Islet precursor cell (in vitro differentiated cells): ENCODE measurements at regions not wholly inside any gene's neighbourhood (a gene's known extent, or its start where the extent isn't known, plus 50 kb on each side); places are given as distances from the start of the nearest gene placed in this dataset.
"Not testable (repeated sequence)": the region's sequence is repeated elsewhere in the genome, so short reads cannot be mapped to it uniquely, and the experiment has no call there.

ENCODE experiments used
- DNase-seq: peaks from one replicate; pipeline ENCODE4 v3.0.0-alpha.2; 2018

- DNase-seq = not testable (repeated sequence)
Measured at GRCh38 chr4:74505355-74505978, 60.5 kb downstream of the AREG start.

DNA sequence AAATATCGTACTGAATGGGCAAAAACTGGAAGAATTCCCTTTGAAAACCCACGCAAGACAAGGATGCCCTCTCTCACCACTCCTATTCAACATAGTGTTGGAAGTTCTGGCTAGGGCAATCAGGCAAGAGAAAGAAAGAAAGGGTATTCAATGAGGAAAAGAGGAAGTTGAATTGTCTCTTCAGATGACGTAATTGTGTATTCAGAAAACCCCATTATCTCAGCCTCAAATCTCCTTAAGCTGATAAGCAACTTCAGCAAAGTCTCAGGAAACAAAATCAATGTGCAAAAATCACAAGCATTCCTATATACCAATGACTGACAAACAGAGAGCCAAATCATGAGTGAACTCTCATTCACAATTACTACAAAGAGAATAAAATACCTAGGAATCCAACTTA lies 64.4 kb downstream of the AREG start:
- DNase-seq = not testable (repeated sequence)

GRCh38 chr4:74516303-74516702 lies 71.4 kb downstream of the AREG start:
- no peak for DNase-seq

DNA sequence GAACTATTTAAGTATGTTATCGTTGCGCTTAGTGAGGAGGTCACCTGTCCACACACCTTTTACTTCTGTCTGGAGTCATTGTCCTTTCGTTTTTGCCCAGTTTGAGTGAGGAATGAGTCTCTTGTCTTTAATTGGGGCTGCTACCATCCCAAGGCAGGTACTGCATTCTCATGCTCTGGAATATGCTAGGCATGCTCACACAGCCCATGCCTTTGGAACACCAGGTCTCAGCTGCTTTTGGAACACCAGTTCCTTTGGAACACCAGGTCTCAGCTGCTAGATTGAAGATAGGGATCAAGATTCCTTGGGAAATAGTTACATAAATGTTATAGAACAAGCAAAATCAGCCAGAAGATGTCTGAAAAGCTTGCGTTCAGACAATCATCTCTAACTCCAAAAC lies 73.1 kb downstream of the AREG start:
- DNase-seq = peak; percentile 51

- DNase-seq = no peak
Measured at GRCh38 chr4:74522251-74522991, 77.5 kb downstream of the AREG start.

- DNase-seq = no peak
Measured at GRCh38 chr4:74523096-74523495, 78.2 kb downstream of the AREG start.

- DNase-seq = no peak
Measured at GRCh38 chr4:74524985-74525384, 80.0 kb downstream of the AREG start.

DNA sequence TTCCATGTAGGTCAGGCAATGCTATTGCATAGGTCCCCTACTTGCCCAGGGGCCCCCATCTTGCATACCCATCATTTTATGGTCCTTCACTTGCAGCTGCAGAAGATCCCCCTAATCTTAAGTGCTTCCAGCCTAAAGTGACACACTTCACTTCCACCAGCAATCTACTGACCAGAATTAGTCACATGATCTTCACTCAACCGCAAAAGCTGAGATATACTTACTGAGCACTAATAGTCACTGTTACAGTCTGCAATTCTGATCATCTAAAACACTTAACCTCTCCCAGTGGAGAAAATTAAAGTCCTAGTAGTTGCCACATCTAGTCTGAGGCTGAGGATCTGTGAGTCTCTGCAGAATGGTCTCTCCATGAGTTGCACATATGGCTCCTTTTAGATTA lies 82.1 kb downstream of the AREG start:
- no peak for DNase-seq

DNA sequence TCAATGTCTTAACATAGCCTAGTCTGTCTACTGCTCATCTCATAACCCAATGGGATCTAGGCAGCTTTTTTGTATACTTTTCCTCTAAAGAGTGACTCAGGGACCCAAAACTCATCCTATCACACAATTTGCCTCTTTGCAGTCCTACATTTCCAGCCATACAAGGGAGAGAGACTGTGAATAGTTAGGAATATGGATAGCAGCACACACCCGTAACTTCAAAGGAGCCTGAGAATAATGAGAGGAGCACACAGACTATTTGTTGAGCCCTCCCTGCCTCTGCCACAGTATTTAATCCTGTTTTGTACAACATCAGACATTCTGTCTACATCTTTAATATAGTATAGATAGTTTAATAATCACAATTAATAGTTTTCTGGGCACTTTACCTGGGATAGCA lies 83.2 kb downstream of the AREG start:
- no peak for DNase-seq

DNA sequence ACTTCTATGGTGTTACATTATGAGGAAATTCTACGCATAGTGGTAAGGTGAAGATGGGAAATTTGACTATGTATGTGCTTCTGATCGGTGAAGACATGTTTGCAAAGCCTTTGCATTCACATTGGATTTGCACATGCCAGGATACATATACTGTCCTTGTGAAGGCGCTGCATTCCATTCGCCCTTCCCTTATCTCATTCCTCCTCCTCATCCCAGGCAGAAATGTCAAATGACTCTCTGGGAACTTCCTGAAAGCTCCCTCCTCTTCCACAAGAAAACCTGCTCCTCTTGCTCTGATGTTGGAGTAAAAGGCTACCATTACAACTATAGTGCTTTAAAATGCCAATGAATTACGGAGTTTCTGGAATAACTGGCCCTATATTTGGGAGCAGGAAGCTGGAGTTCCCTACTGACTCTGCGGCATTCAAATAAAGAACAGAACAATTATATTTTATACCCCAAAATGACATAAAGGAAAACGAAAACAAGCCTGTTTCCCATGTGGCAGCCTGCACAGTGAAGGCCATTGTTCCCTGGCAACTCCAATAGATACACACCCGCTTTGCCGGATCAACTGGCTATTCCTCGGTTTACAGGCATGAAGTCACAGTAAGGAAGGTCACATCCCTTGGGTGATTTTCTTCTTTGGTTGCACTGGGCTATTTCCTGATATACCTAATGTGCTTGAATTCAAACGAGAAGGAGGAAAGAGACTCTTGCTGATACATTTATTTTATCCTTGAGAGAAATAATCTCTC lies 84.5 kb downstream of the AREG start:
- peak; percentile 54 for DNase-seq

GRCh38 chr4:74531963-74532794 lies 87.2 kb downstream of the AREG start:
- peak; percentile 64 for DNase-seq

DNA sequence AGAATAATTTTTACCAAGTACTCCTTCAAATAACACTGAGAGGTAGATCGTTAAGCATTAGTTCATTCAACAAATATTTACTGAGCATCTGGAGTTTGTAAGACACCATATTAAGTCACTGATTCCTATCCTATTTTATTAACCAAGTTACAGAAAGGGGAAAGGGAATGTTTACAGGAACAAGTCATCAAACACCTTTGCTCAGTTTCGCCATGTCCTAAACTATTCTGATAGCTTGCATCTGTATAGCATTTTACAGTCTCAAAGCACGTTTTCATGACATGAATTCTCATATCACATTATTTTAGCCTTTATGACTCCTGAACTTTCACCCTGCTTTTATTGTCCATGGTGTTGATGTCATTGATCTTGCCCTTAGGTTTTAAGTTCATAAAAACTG lies 89.2 kb downstream of the AREG start:
- DNase-seq = no peak

- DNase-seq = no peak
Measured at GRCh38 chr4:74534936-74535335, 90.0 kb downstream of the AREG start.

- no peak for DNase-seq
Measured at GRCh38 chr4:74535512-74535911, 90.6 kb downstream of the AREG start.

DNA sequence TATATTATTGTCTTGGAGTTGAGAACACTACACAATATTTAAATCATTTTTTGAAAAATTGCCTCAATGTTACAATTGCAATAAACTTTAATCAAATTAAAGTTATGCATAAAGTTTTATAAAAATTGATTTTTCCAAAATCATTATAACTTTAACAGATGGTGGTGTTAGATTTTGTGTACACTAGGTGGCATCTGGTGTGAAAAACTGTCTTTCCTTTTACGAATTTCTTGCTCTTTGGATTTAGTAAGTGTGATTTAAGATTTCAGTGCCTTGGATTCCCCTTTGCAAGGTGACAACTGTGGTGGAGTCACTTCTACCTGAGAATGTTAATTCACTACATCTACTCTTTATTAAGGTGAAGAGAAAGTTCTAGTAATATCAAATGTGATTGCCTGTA lies 91.6 kb downstream of the AREG start:
- DNase-seq = no peak

DNA sequence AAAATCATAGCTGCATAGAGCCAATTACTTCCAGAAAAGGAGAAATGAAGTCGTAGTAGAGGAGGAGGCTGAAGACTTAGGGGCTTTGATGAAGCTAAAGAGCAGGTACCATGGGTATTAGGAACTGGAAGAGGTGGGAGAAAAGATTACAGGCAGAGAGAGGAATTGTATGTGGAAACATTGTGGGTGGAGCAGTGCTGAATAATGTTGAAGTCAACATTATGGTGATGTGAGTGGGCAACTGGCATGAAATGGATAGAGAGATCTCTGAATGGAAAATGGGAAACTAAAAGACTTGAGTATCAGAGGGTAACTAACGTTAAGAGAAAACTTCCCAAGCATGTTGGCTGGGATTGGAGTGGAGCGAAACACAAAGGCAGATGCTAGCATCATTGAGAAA lies 92.5 kb downstream of the AREG start:
- DNase-seq = no peak

GRCh38 chr4:74539044-74539790 lies 94.3 kb downstream of the AREG start:
- DNase-seq = no peak

GRCh38 chr4:74540193-74540592 lies 95.3 kb downstream of the AREG start:
- DNase-seq = no peak

DNA sequence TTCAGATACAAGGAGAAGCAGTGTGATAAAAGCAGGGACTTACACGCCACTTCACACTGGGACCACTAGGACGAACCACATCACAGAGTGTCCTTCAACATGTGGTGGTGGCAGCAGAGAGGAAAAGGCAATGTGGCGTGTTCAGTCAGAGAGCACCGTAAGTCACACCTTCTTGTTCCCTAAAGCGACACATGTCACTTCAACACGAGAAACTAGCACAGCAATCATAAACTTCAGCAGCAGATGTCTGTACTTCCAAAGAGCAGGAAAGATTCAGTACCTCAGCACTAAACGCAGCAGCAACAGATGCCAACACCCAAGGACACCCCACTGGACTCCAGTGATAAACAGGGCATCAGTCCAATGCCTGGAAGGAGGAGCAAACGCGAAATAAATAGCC lies 96.7 kb downstream of the AREG start:
- DNase-seq = no peak

DNA sequence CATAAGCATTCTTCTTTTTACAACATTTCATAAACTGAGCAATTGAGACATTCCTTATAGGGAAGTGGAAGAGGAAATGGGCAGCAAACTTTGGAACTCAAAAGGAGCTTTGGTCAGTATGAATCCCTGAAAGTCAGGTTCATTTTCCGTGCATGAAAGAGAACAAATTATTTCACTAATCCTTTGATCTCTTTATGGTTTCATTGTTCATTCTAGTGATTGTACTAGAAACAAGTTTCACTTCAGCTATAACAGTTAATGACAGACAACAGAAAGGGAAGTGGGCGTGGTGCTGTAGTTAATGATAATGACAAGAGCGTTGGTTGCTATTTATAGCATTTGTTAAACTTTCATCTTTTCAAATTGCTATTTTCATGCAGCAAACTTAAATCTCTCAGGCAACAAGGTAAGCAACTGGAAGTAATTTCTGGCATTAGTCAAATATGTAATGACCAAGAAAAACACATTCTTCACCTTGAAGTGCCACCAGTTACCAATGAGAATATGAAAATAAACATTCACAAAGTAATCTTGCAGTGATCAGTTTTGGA lies 98.4 kb downstream of the AREG start:
- DNase-seq = no peak

DNA sequence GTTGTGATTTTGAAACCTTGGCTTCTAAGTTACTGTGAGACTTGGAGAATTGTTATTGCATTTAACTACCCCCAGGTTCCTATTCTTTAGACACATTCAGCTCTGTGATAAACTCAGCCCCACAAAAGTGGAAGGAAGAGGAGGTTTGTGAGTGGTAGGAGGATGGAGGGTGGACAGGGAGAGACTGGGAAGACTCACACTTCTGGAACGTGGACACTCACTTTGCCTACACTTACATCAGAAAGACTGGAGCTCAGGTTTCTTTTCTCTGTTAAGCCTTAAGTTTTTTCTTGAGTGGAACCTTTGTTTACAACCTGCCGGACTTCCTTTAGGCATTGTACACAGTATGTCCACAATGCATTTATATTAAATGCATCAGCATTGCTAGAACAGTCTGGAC lies 99.0 kb downstream of the AREG start:
- DNase-seq = peak; percentile 60
